Natural killer cell (primary cell): ENCODE measurements at regions not wholly inside any gene's neighbourhood (a gene's known extent, or its start where the extent isn't known, plus 50 kb on each side); places are given as distances from the start of the nearest gene placed in this dataset.

Source experiments
- ATAC-seq, 3 donors: fragments of 150-1000 bp in 2 of 3; fragments of 200-7000 bp in 1 of 3; cut with Tn5 transposase; 1 replicate in 1 of 3; 2 replicates in 2 of 3; pipeline ENCODE4 v1.10.0; 2021; ENCODE audit warnings: mild to moderate bottlenecking in 2 of 3, moderate library complexity in 2 of 3
- DNase-seq, 2 donors: peaks; one replicate each; pipeline versions ENCODE4 v3.0.0 to v3.0.0-alpha.2; 2013 to 2021; ENCODE audit warnings: mixed read lengths in 1 of 2
- H3K27ac ChIP-seq: one replicate; pipeline ENCODE4 v1.5.1; 2013; ENCODE audit warnings: mild to moderate bottlenecking, low read length
- H3K27me3 ChIP-seq: one replicate; pipeline ENCODE4 v1.6.1; 2013; ENCODE audit warnings: low read length; ENCODE audit not compliant: control insufficient read depth, insufficient read depth
- H3K36me3 ChIP-seq: one replicate; pipeline ENCODE4 v1.6.1; 2013; ENCODE audit warnings: low read length; ENCODE audit not compliant: control insufficient read depth, insufficient read depth
- H3K4me1 ChIP-seq: one replicate; pipeline ENCODE4 v1.6.1; 2013; ENCODE audit warnings: low read length; ENCODE audit not compliant: control insufficient read depth, insufficient read depth
- H3K4me3 ChIP-seq: one replicate; pipeline ENCODE4 v1.5.1; 2013; ENCODE audit warnings: low read length
- H3K9me3 ChIP-seq: one replicate; pipeline ENCODE4 v1.6.1; 2013; ENCODE audit warnings: low read length; ENCODE audit not compliant: control insufficient read depth, insufficient read depth
- H3K27ac Mint-ChIP-seq, 2 donors: one replicate each; pipeline ENCODE4 v1.8.0; 2022; ENCODE audit warnings: mild to moderate bottlenecking in 2 of 2, mixed read lengths in 2 of 2, moderate library complexity in 1 of 2
- H3K27me3 Mint-ChIP-seq, 2 donors: one replicate each; pipeline ENCODE4 v1.8.0; 2022; ENCODE audit warnings: low read depth in 2 of 2, mixed read lengths in 2 of 2
- H3K36me3 Mint-ChIP-seq: one replicate; pipeline ENCODE4 v1.8.0; 2022; ENCODE audit warnings: mixed read lengths
- H3K4me1 Mint-ChIP-seq, 2 donors: one replicate each; pipeline ENCODE4 v1.8.0; 2022; ENCODE audit warnings: mixed read lengths in 2 of 2
- H3K4me3 Mint-ChIP-seq: one replicate; pipeline ENCODE4 v1.8.0; 2022; ENCODE audit warnings: mild to moderate bottlenecking, moderate library complexity, mixed read lengths
- H3K9me3 Mint-ChIP-seq, 2 donors: one replicate each; pipeline ENCODE4 v1.8.0; 2022; ENCODE audit warnings: mixed read lengths in 2 of 2
- CTCF ChIP-seq: fragments of 200-600 bp; IDR thresholded peaks from one replicate; pipeline ENCODE4 v1.8.0; 2022; ENCODE audit warnings: antibody characterized with exemption
- WGBS: methylation state at CpG from one replicate; pipeline ENCODE4 v1.1.7; 2013; ENCODE audit warnings: missing lambda C conversion rate; ENCODE audit not compliant: insufficient coverage; 5-methylcytosine and 5-hydroxymethylcytosine counted together
- intact Hi-C: fragments of 100-400 bp; cut with micrococcal nuclease; formaldehyde crosslinking; loops from one replicate; pipeline ENCODE4 v1.14.2; 2022

GRCh38 chr2:45191976-45192375 is 182.7 kb upstream of the SIX2 start:
- DNase-seq (no peak), ATAC-seq (no peak)
- H3K4me1 ChIP-seq, result no peaks in the 10 kb centered on the region
- H3K4me3 Mint-ChIP-seq, result no peak overlapping the region
- H3K27ac ChIP-seq, result no peak overlapping the region
- H3K9me3 ChIP-seq, result no peaks in the 10 kb centered on the region
- no peak overlapping the region for H3K27ac Mint-ChIP-seq
- intact Hi-C loops, result no loop called here
- H3K4me1 Mint-ChIP-seq, result no peaks in the 10 kb centered on the region
- H3K36me3 ChIP-seq, result no peaks in the 10 kb centered on the region
- H3K27me3 Mint-ChIP-seq, result peaks cover 26 to 59% of the 10 kb centered on the region in 2 donors
- 94% methylated on average over 7 of the region's 8 CpGs for WGBS
- H3K4me3 ChIP-seq, result no peak overlapping the region
- TF ChIP-seq CTCF, result no peak
- H3K9me3 Mint-ChIP-seq, result no peaks in the 10 kb centered on the region
- H3K36me3 Mint-ChIP-seq, result no peaks in the 10 kb centered on the region
- H3K27me3 ChIP-seq, result no peaks in the 10 kb centered on the region

GRCh38 chr2:45191146-45191863 is 182.1 kb upstream of the SIX2 start:
- 92% methylated on average over 16 of the region's 16 CpGs for WGBS
- Mint-ChIP-seq H3K9me3 (no peaks in the 10 kb centered on the region), H3K36me3 (no peaks in the 10 kb centered on the region), H3K27me3 (peaks cover 26 to 54% of the 10 kb centered on the region in 2 donors), H3K4me3 (no peak overlapping the region), H3K4me1 (no peaks in the 10 kb centered on the region), H3K27ac (no peak overlapping the region)
- intact Hi-C loops, result no loop called here
- H3K36me3 ChIP-seq, result no peaks in the 10 kb centered on the region
- no peak for TF ChIP-seq CTCF
- no peaks in the 10 kb centered on the region for H3K9me3 ChIP-seq
- no peak overlapping the region for H3K27ac ChIP-seq
- ATAC-seq (no peak), DNase-seq (no peak)
- H3K4me1 ChIP-seq, result no peaks in the 10 kb centered on the region
- H3K4me3 ChIP-seq, result no peak overlapping the region
- no peaks in the 10 kb centered on the region for H3K27me3 ChIP-seq

- DNase-seq, result no peak
- no peak for ATAC-seq
- no peak overlapping the region for H3K4me3 Mint-ChIP-seq
- H3K36me3 Mint-ChIP-seq, result no peaks in the 10 kb centered on the region
- Histone ChIP-seq H3K4me1 (no peaks in the 10 kb centered on the region), H3K36me3 (no peaks in the 10 kb centered on the region), H3K27me3 (no peaks in the 10 kb centered on the region), H3K9me3 (no peaks in the 10 kb centered on the region), H3K4me3 (no peak overlapping the region), H3K27ac (no peak overlapping the region)
- TF ChIP-seq CTCF, result no peak
- H3K27ac Mint-ChIP-seq, result no peak overlapping the region
- no peaks in the 10 kb centered on the region for H3K4me1 Mint-ChIP-seq
- intact Hi-C loops, result no loop called here
- WGBS, result 80% methylated on average over 8 of the region's 8 CpGs
- H3K9me3 Mint-ChIP-seq, result no peaks in the 10 kb centered on the region
- peaks cover 22 to 46% of the 10 kb centered on the region in 2 donors for H3K27me3 Mint-ChIP-seq
Measured at GRCh38 chr2:45190481-45190942, 181.3 kb upstream of the SIX2 start.

- Histone ChIP-seq H3K9me3 (no peaks in the 10 kb centered on the region), H3K4me3 (no peak overlapping the region), H3K27me3 (no peaks in the 10 kb centered on the region), H3K27ac (no peak overlapping the region), H3K36me3 (no peaks in the 10 kb centered on the region), H3K4me1 (no peaks in the 10 kb centered on the region)
- no peak for ATAC-seq
- H3K4me1 Mint-ChIP-seq, result no peaks in the 10 kb centered on the region
- TF ChIP-seq CTCF, result no peak
- H3K27ac Mint-ChIP-seq, result no peak overlapping the region
- H3K4me3 Mint-ChIP-seq, result no peak overlapping the region
- H3K9me3 Mint-ChIP-seq, result no peaks in the 10 kb centered on the region
- WGBS, result 89% methylated on average over 5 of the region's 5 CpGs
- DNase-seq, result no peak
- no peaks in the 10 kb centered on the region for H3K36me3 Mint-ChIP-seq
- peaks cover 15 to 20% of the 10 kb centered on the region in 2 donors for H3K27me3 Mint-ChIP-seq
- intact Hi-C loops, result no loop called here
Measured at GRCh38 chr2:45184606-45185005, 175.4 kb upstream of the SIX2 start.
